T-helper 2 cell treated with Interferon-gamma antibody and Interleukin-4, amounts not matched to agents 5 μg/mL and 100 μg/mL, for 36 hours (primary cell): ENCODE measurements at regions not wholly inside any gene's neighbourhood (a gene's known extent, or its start where the extent isn't known, plus 50 kb on each side); places are given as distances from the start of the nearest gene placed in this dataset.

Experiments used
- DNase-seq: peaks from one replicate; pipeline ENCODE4 v3.0.0; 2021; ENCODE audit warnings: low spot score
- H3K27ac Mint-ChIP-seq: one replicate; pipeline ENCODE4 v1.8.0; 2021; ENCODE audit warnings: mild to moderate bottlenecking, mixed read lengths
- H3K27me3 Mint-ChIP-seq: one replicate; pipeline ENCODE4 v1.8.0; 2021; ENCODE audit warnings: low read depth, mixed read lengths
- H3K36me3 Mint-ChIP-seq: one replicate; pipeline ENCODE4 v1.8.0; 2021; ENCODE audit warnings: low read depth, mixed read lengths
- H3K4me1 Mint-ChIP-seq: one replicate; pipeline ENCODE4 v1.8.0; 2021; ENCODE audit warnings: low read depth, mixed read lengths
- H3K4me3 Mint-ChIP-seq: one replicate; pipeline ENCODE4 v1.8.0; 2022; ENCODE audit warnings: mild to moderate bottlenecking, moderate library complexity, mixed read lengths
- H3K9me3 Mint-ChIP-seq: one replicate; pipeline ENCODE4 v1.8.0; 2021; ENCODE audit warnings: mixed read lengths

DNA sequence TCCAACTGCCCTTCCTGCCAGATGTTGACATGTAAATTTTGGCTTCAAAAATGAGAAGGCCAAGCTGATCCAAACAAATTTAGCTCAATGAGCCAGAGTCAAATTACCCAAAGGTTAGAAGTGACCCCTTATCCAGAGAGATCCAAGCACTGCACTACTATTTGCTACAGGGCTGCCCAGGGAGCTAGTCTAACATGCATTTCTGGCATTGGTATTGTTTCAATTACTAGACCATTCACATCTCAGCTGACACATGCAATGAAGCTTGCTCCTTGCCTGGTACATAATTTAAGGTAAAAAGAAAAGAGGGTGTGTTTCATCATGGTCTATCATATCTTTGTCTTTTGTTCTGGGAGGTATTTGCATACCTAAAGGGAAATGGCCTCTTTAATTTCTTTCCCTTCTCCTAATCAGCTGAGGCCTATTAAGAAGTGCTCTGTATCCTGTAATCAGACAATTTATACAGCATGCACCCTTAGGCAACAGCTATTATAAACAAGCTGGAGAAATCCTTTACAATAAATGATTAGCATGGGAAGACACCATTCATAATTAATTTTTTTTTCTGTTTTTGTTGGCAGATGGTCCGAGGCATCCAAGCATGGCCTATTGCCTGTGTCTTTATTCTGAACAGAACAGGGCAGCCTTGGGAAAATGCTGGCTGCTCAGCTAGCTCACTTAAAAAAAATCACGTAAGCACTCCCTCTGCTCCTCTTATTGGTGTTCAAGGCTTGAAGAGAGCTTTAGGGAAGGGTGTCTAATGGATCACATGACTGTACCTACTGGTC, 161.5 kb upstream of the SALL1 start:
- Mint-ChIP-seq H3K4me3 (no peak overlapping the region), H3K27ac (no peak overlapping the region), H3K9me3 (peaks cover 4% of the 10 kb centered on the region), H3K36me3 (no peaks in the 10 kb centered on the region), H3K27me3 (no peaks in the 10 kb centered on the region), H3K4me1 (no peaks in the 10 kb centered on the region)
- DNase-seq = no peak

DNA sequence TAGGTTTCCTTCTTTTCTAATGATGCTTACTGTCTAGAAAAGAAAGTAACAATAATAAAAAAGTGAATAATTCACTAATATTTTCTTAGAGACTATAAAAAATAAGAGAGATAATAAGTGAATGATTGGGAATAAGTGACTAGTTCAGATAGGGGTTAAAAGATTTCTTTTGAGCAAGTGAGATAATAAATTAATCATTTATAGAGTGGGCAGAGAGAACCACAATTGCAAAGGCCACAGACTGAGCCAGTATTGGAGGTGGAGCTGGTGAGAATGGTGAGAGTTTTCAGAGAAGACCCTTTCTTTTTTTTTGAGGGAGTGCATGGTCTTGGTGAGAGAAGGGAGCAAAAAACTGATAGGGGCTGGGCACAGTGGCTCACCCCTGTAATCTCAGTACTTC, 159.1 kb upstream of the SALL1 start:
- H3K9me3 Mint-ChIP-seq = peaks cover 4% of the 10 kb centered on the region
- no peak overlapping the region for H3K27ac Mint-ChIP-seq
- no peak overlapping the region for H3K4me3 Mint-ChIP-seq
- H3K4me1 Mint-ChIP-seq = no peaks in the 10 kb centered on the region
- H3K27me3 Mint-ChIP-seq = no peaks in the 10 kb centered on the region
- H3K36me3 Mint-ChIP-seq = no peaks in the 10 kb centered on the region
- no peak for DNase-seq

DNA sequence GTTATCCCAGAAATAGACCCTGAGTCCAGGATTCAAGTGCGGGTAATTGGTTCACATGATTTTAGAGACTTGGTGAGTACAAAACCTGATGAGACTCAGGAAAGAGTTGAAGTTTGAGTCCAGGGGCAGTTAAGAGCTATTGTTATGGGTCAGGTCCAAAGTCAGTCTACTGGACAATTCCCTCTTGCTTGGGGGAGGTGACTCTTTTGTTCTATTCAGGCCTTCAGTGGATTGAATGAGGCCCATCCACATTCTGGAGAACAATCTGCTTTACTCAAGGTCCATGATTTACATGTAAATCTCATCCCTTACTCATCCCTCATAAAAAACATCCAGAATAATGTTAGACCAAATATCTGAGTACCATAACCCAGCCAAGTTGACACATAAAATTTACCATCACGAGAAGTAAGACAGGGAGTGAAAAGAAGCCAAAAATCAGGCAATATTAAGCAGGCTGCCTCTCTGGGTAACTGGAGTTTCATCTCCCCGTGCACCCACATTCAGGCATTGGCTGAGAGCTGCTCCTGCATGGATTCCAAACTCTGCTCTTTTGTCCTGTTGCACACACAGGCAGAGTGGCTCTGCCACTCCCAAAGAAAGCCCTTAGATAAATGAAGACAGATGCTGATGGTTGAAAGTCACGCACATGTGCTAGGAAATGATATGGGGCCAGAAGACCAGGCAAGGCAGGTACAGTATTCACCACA, 156.0 kb upstream of the SALL1 start:
- Mint-ChIP-seq H3K27ac (no peak overlapping the region), H3K4me1 (no peaks in the 10 kb centered on the region), H3K9me3 (no peaks in the 10 kb centered on the region), H3K36me3 (no peaks in the 10 kb centered on the region), H3K4me3 (no peak overlapping the region), H3K27me3 (no peaks in the 10 kb centered on the region)
- DNase-seq = no peak

GRCh38 chr16:51306116-51306515, 155.0 kb upstream of the SALL1 start:
- H3K36me3 Mint-ChIP-seq = no peaks in the 10 kb centered on the region
- H3K4me1 Mint-ChIP-seq = no peaks in the 10 kb centered on the region
- no peak for DNase-seq
- no peaks in the 10 kb centered on the region for H3K9me3 Mint-ChIP-seq
- H3K4me3 Mint-ChIP-seq = no peak overlapping the region
- H3K27me3 Mint-ChIP-seq = no peaks in the 10 kb centered on the region
- H3K27ac Mint-ChIP-seq = no peak overlapping the region

- Mint-ChIP-seq H3K4me3 (no peak overlapping the region), H3K27me3 (no peaks in the 10 kb centered on the region), H3K4me1 (no peaks in the 10 kb centered on the region), H3K27ac (no peak overlapping the region), H3K9me3 (no peaks in the 10 kb centered on the region), H3K36me3 (no peaks in the 10 kb centered on the region)
- no peak for DNase-seq
Measured at GRCh38 chr16:51305337-51305736, 154.3 kb upstream of the SALL1 start.

- H3K9me3 Mint-ChIP-seq = peaks cover 7% of the 10 kb centered on the region
- H3K36me3 Mint-ChIP-seq = no peaks in the 10 kb centered on the region
- DNase-seq = no peak
- no peaks in the 10 kb centered on the region for H3K27me3 Mint-ChIP-seq
- no peak overlapping the region for H3K4me3 Mint-ChIP-seq
- no peaks in the 10 kb centered on the region for H3K4me1 Mint-ChIP-seq
- no peak overlapping the region for H3K27ac Mint-ChIP-seq
Measured at GRCh38 chr16:51302042-51302441, 151.0 kb upstream of the SALL1 start.

DNA sequence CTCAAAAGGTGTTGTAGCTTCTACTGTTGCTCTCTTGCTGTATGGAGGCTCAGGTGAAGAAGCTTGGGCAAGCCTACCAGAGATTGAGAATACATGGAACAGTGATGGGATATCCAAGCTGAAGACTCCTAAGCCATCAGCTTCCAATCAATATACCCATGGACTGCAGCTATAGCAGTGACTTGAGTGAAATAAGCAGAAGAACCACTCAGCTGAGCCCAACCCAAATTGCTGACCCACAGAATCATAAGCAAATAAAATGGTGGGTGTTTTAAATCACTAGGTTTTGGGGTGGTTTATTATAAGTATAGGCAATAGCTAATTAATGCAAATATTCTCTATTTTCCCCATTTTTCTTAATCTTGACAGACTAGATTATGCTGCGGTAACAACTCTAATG, 147.7 kb upstream of the SALL1 start:
- Mint-ChIP-seq H3K9me3 (peaks cover 16% of the 10 kb centered on the region), H3K27me3 (no peaks in the 10 kb centered on the region), H3K4me1 (no peaks in the 10 kb centered on the region), H3K4me3 (no peak overlapping the region), H3K27ac (no peak overlapping the region), H3K36me3 (no peaks in the 10 kb centered on the region)
- DNase-seq = no peak

DNA sequence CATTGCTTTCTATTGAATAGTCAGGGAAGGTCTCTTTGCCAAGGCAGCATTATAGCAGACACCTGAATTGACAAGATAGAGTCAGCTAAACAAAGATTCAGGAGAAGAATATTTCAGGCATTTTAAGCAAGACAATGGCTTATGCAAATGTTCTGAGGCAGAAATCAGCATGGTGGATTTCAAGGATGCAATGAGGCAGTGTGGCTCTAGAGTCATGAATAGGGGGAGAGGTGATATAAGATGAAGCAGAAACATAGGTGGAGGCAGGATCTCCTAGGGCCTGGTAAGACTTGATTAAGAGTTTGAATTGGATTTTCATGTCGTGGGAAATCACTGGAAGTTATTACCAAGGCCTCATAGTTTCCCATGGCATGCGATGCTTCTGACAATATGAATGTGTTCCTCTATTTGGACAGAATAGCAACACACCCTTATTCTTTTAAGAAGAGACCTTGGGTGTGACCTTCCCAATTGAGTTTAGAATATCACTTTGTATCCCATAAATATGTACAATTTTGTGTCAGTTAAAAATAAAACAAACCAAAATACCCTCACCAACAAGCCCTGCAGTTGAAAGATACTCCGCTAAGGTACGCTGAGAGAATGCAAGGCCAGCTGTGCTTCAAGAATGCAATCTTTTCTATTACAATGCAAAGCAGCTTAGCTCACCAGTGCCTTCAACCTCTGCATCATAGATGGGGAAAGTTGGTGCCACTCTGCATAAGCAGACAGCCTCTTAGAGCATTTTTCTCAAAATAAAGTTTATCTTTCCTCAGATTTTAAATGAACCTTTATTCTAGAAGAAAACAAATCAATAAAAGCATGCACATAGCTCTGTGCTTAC, 139.6 kb upstream of the SALL1 start:
- H3K27me3 Mint-ChIP-seq = no peaks in the 10 kb centered on the region
- DNase-seq = no peak
- no peaks in the 10 kb centered on the region for H3K4me1 Mint-ChIP-seq
- H3K4me3 Mint-ChIP-seq = no peak overlapping the region
- H3K27ac Mint-ChIP-seq = no peak overlapping the region
- H3K9me3 Mint-ChIP-seq = no peaks in the 10 kb centered on the region
- H3K36me3 Mint-ChIP-seq = no peaks in the 10 kb centered on the region

DNA sequence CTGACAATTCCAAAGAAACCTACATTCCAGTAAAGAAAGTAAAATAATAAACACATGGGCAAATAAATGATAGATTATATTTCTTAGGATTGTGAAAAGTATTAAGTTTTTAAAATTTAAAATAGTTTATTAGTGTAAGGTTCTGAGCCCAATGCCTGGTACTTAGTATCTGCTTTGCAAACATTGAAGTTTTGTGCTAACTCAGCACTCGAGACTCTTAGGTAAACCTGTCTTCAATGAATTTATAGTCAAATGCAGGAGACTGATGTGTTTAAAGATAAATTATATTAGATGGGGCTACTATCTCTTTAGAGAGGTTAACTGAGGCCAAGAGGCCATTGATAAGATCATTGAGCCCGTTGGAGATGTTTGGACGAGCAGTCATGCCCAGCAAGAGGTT, 138.3 kb upstream of the SALL1 start:
- H3K4me3 Mint-ChIP-seq = no peak overlapping the region
- no peaks in the 10 kb centered on the region for H3K36me3 Mint-ChIP-seq
- no peaks in the 10 kb centered on the region for H3K9me3 Mint-ChIP-seq
- H3K27ac Mint-ChIP-seq = no peak overlapping the region
- no peaks in the 10 kb centered on the region for H3K4me1 Mint-ChIP-seq
- H3K27me3 Mint-ChIP-seq = no peaks in the 10 kb centered on the region
- DNase-seq = no peak

DNA sequence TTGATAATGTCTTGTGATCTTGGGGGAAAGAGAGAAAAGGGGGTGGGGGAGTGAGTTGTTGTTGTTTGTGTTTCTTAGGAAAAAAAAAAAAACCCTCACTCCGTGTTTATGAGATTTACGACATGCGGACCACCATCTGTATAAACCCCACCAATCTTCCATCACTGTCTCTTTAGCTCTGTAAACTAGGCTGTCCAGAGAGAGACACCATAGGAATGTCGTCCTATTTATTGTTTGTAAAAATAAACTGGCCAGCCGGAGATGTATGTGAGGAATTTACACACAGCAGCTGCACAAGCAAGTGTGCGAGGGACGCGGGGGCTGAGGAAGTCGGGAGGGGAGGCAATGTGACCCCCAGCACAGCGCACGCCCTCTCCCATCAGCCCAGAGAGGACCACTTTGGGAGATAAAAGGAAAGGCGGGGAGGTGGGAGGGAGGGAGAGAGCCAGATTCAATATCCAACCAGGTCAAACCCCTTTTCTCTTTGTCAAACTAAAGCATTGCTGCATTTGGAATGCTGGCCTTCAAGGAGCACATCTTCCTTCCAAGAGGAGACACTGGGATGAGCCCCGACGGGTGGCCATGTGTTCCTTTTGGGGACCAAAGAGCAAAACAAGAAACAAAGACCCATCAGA, 136.2 kb upstream of the SALL1 start:
- no peak overlapping the region for H3K4me3 Mint-ChIP-seq
- H3K27ac Mint-ChIP-seq = no peak overlapping the region
- no peaks in the 10 kb centered on the region for H3K36me3 Mint-ChIP-seq
- no peaks in the 10 kb centered on the region for H3K4me1 Mint-ChIP-seq
- no peak for DNase-seq
- H3K27me3 Mint-ChIP-seq = no peaks in the 10 kb centered on the region
- peaks cover 4% of the 10 kb centered on the region for H3K9me3 Mint-ChIP-seq

DNA sequence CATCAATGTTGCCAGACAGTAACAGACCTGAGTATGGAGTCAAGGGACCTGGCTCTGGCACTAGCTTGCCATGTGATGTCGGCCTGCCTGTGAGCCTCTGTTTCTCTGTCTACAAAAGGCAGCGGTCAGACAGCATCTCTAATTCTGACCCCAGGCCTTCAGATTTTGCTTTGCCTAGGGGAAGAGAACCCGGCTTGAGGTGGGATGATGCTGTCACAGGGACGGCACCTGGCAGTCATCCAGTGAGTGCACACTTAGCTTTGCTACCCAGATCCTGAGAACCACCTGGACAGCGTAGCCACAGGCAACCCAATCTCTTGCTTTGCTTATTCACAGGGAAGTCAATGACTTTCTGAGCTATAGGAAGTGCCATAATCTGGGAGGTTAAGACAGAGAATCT, 135.2 kb upstream of the SALL1 start:
- no peak overlapping the region for H3K4me3 Mint-ChIP-seq
- DNase-seq = no peak
- no peak overlapping the region for H3K27ac Mint-ChIP-seq
- H3K36me3 Mint-ChIP-seq = no peaks in the 10 kb centered on the region
- H3K4me1 Mint-ChIP-seq = no peaks in the 10 kb centered on the region
- peaks cover 4% of the 10 kb centered on the region for H3K9me3 Mint-ChIP-seq
- no peaks in the 10 kb centered on the region for H3K27me3 Mint-ChIP-seq

- Mint-ChIP-seq H3K4me1 (no peaks in the 10 kb centered on the region), H3K9me3 (peaks cover 5% of the 10 kb centered on the region), H3K4me3 (no peak overlapping the region), H3K27me3 (no peaks in the 10 kb centered on the region), H3K36me3 (no peaks in the 10 kb centered on the region), H3K27ac (no peak overlapping the region)
- no peak for DNase-seq
Measured at GRCh38 chr16:51276336-51276735, 125.3 kb upstream of the SALL1 start.

GRCh38 chr16:51272420-51272819, 121.3 kb upstream of the SALL1 start:
- Mint-ChIP-seq H3K27me3 (no peaks in the 10 kb centered on the region), H3K36me3 (no peaks in the 10 kb centered on the region), H3K4me1 (no peaks in the 10 kb centered on the region), H3K4me3 (no peak overlapping the region), H3K9me3 (peaks cover 8% of the 10 kb centered on the region), H3K27ac (no peak overlapping the region)
- no peak for DNase-seq
